GM18858 (cell line): ENCODE measurements at regions not wholly inside any gene's neighbourhood (a gene's known extent, or its start where the extent isn't known, plus 50 kb on each side); places are given as distances from the start of the nearest gene placed in this dataset.
"Not testable (repeated sequence)": the region's sequence is repeated elsewhere in the genome, so short reads cannot be mapped to it uniquely, and the experiment has no call there.

ENCODE experiments used
- ATAC-seq: cut with Tn5 transposase; IDR thresholded peaks from one replicate; pipeline ENCODE4 v1.9.1; 2021; ENCODE audit not compliant: unreplicated experiment

- no peak for ATAC-seq
Measured at GRCh38 chr2:195471807-195472206, 185.2 kb upstream of the SLC39A10 start.

GRCh38 chr2:195471163-195471562, 185.9 kb upstream of the SLC39A10 start:
- no peak for ATAC-seq

GRCh38 chr2:195470622-195471021, 186.4 kb upstream of the SLC39A10 start:
- ATAC-seq: no peak

GRCh38 chr2:195468771-195469170, 188.3 kb upstream of the SLC39A10 start:
- peak; percentile 89 for ATAC-seq

- no peak for ATAC-seq
Measured at GRCh38 chr2:195466427-195466826, 190.6 kb upstream of the SLC39A10 start.

- ATAC-seq: peak; percentile 51
Measured at GRCh38 chr2:195461010-195461409, 196.0 kb upstream of the SLC39A10 start.

- no peak for ATAC-seq
Measured at GRCh38 chr2:195458936-195459335, 198.1 kb upstream of the SLC39A10 start.

GRCh38 chr2:195457873-195458272, 199.2 kb upstream of the SLC39A10 start:
- no peak for ATAC-seq

GRCh38 chr2:195456771-195457170, 200.3 kb upstream of the SLC39A10 start:
- no peak for ATAC-seq

GRCh38 chr2:195451160-195451559, 205.9 kb upstream of the SLC39A10 start:
- no peak for ATAC-seq

- no peak for ATAC-seq
Measured at GRCh38 chr2:195450552-195451113, 206.4 kb upstream of the SLC39A10 start.

- no peak for ATAC-seq
Measured at GRCh38 chr2:195447323-195447975, 209.6 kb upstream of the SLC39A10 start.

GRCh38 chr2:195445639-195446038, 211.4 kb upstream of the SLC39A10 start:
- ATAC-seq: no peak

- no peak for ATAC-seq
Measured at GRCh38 chr2:195443926-195444325, 213.1 kb upstream of the SLC39A10 start.

GRCh38 chr2:195442458-195443175, 214.4 kb upstream of the SLC39A10 start:
- no peak for ATAC-seq

GRCh38 chr2:195438692-195439091, 218.3 kb upstream of the SLC39A10 start:
- ATAC-seq: no peak

- no peak for ATAC-seq
Measured at GRCh38 chr2:195437521-195437920, 219.5 kb upstream of the SLC39A10 start.

- ATAC-seq: no peak
Measured at GRCh38 chr2:195434346-195434745, 222.7 kb upstream of the SLC39A10 start.

- not testable (repeated sequence) for ATAC-seq
Measured at GRCh38 chr2:195433729-195434128, 223.3 kb upstream of the SLC39A10 start.

GRCh38 chr2:195428673-195429072, 228.4 kb upstream of the SLC39A10 start:
- no peak for ATAC-seq

- ATAC-seq: no peak
Measured at GRCh38 chr2:195425328-195425727, 231.7 kb upstream of the SLC39A10 start.

GRCh38 chr2:195419033-195419432, 238.0 kb upstream of the SLC39A10 start:
- no peak for ATAC-seq
